Activated CD8-positive, alpha-beta memory T cell treated with anti-CD3 and anti-CD28 coated beads for 36 hours (primary cell): ENCODE measurements at regions not wholly inside any gene's neighbourhood (a gene's known extent, or its start where the extent isn't known, plus 50 kb on each side); places are given as distances from the start of the nearest gene placed in this dataset.

Experiments used
- CTCF ChIA-PET: fragments of 350-600 bp; sonication (Branson Sonifier 250); formaldehyde crosslinking; loops from one replicate; lab custom pipeline; 2021; ENCODE audit warnings: antibody characterized with exemption; lab: Charles Lee
- POLR2A ChIA-PET: fragments of 350-600 bp; sonication (Branson Sonifier 250); formaldehyde crosslinking; loops from one replicate; lab custom pipeline; 2021; ENCODE audit warnings: antibody characterized with exemption; lab: Charles Lee

DNA sequence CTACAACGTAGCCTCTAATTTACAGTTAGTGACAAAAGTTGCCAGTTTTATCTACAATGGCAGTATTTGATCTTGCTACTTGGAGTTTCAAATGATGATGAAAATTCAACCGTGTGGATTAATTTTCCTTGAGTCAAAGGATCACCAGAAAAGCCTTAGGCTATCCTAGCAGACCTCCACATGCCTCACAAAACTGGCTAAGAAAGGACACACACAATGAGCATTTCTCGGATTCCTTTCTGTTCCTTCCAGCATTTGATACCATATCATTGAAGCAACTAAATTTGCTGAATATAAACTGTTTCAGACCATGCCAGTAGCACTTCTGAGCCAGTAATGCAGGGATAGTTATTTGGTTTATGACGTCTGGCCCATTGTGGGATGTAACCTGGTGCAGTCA, 587.4 kb upstream of the MDFIC2 start:
- ChIA-PET POLR2A (no interaction called here), CTCF (no interaction called here)

DNA sequence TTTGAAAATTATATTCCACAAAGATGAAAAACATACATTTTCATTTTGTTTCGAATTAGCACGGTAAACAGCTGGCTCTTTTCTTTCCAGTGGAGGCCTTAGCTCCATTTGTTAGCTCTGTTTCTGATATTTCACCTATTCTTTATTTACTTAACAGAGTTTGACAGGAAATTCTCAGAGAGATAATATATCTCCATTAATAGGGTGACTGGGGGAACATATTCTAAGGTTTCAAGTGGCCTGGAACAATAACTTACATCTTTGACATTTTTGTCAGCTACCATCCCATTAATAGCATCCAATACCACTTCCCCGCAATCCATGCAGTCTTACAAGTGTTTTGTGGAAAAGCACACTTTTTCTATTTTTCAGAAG, 577.6 kb upstream of the MDFIC2 start:
- ChIA-PET POLR2A (no interaction called here), CTCF (no interaction called here)

DNA sequence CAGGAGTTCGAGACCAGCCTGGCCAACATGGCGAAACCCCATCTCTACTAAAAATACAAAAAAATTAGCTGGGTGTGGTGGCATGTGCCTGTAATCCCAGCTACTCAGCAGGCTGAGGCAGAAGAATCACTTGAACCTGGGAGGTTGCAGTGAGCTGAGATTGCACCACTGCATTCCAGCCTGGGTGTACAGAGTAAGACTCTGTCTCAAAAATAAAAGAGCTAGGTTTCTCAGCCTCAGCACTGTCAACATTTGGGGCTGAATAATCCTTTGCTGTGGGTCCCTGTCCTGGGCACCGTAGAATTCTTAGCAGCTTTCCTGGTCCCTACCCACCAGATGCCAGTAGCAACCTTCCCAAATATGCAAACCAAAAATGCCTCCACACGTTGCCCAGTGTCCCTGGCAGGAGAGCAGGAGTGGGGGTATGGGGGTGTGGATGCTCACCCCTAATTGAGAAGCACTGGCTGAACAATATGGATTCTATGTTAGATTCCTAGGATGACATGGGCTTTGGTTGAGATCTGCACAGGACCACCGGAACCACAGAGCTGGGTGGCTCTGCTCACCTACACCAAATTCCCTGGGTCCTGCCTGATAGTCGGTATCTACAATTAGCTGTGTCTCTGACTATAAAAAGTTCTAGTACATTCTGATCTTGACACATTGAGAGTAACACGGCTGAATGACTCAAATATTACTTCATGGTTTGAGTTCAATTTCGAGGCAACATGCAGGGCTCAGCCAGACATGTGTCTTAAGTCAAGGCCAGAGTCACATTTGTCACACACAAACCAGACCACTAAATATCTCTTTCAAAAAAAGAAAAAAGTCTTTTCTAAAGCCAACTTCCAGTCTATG, 577.0 kb upstream of the MDFIC2 start:
- POLR2A ChIA-PET, result no interaction called here
- CTCF ChIA-PET, result no interaction called here

GRCh38 chr3:70885636-70886035, 573.2 kb upstream of the MDFIC2 start:
- CTCF ChIA-PET, result no interaction called here
- POLR2A ChIA-PET, result no interaction called here

DNA sequence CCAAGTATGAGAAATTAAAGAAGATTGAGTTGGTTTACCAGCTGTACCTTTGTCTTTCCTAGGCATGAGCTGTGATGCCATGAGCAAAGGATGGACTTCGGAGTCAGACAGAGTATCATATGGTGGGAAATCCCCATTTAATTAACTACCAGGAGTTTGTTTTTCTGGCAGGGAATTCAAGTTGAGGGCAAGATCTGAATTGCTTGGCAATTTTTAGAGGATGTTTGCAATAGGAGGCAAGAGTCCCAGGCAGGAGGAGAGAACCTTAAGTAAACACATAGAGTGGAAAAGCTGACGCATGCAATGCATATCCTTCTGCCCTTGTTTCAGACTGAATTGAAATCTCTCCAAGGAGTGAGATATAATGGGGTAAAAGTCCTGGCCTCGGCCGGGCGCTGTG, 569.7 kb upstream of the MDFIC2 start:
- ChIA-PET CTCF (no interaction called here), POLR2A (no interaction called here)

GRCh38 chr3:70880421-70880820, 568.0 kb upstream of the MDFIC2 start:
- ChIA-PET CTCF (no interaction called here), POLR2A (no interaction called here)

DNA sequence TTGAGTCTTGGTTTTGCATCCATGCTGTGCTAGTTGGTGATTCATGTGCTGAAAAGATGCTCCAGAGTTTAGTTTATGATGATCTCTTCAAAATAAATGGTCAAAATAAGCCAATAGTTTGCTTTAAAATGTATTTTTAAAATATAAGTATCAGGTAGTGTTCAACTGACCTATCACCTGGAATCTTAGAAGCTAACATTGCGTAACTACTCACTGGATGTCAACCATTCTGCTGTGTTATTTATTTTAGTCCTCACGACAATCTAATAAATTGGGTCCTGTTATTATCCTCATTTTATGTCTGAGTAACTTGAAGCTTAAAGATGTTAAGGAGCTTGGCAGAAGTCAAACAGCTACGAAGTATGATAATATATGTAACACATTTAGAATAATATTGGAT, 563.7 kb upstream of the MDFIC2 start:
- POLR2A ChIA-PET, result no interaction called here

DNA sequence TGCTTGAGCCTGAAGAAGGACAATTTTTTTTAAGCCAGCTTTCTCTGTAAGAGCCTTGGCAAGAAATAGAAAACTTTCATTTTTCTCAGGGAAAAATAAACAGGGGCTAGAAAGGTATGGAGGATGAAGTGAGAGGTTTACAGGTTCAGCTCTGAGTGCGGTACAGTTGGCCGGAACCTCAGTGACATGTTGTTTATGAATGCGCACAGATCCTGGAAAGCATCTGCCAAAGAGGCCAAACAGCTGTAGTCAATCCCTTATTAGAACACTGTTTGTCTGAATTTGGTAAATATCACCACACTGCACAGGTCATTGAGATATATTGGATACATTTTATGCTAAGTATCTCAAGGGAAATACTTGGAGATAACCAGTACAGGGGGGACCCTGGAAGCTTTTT, 561.8 kb upstream of the MDFIC2 start:
- POLR2A ChIA-PET, result no interaction called here
- CTCF ChIA-PET, result no interaction called here

More for the DNA sequence above, 563.7 kb upstream of the MDFIC2 start:
- CTCF ChIA-PET, result no interaction called here

GRCh38 chr3:70873686-70874085, 561.2 kb upstream of the MDFIC2 start:
- ChIA-PET CTCF (no interaction called here), POLR2A (no interaction called here)

GRCh38 chr3:70871909-70872656, 559.6 kb upstream of the MDFIC2 start:
- POLR2A ChIA-PET, result no interaction called here
- CTCF ChIA-PET, result no interaction called here

- POLR2A ChIA-PET, result no interaction called here
- CTCF ChIA-PET, result no interaction called here
Observed at GRCh38 chr3:70870576-70870975, 558.1 kb upstream of the MDFIC2 start.

- ChIA-PET CTCF (no interaction called here), POLR2A (no interaction called here)
Observed at GRCh38 chr3:70868561-70868960, 556.1 kb upstream of the MDFIC2 start.

- POLR2A ChIA-PET, result no interaction called here
- CTCF ChIA-PET, result no interaction called here
Observed at GRCh38 chr3:70863049-70863448, 550.6 kb upstream of the MDFIC2 start.

DNA sequence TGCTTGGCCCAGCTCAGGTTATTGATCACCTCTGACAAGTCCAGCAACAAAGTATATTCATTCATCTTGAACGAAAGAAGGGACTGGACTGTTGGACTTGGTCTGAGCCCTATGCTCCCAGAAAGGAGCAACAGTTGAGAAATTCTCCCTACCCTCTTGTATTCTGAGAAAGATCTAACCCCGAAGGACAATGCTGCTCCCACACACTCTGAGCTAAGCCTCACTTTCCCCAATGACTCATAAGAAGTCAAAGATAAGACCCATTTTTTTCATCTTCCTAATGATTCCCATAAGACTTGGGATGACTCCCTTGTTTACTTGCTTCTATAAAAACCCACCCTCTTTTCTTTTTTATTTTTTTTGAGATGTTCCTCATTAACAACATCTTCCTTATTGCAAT, 549.4 kb upstream of the MDFIC2 start:
- ChIA-PET CTCF (no interaction called here), POLR2A (no interaction called here)

- ChIA-PET CTCF (no interaction called here), POLR2A (no interaction called here)
Observed at GRCh38 chr3:70861234-70861633, 548.8 kb upstream of the MDFIC2 start.

DNA sequence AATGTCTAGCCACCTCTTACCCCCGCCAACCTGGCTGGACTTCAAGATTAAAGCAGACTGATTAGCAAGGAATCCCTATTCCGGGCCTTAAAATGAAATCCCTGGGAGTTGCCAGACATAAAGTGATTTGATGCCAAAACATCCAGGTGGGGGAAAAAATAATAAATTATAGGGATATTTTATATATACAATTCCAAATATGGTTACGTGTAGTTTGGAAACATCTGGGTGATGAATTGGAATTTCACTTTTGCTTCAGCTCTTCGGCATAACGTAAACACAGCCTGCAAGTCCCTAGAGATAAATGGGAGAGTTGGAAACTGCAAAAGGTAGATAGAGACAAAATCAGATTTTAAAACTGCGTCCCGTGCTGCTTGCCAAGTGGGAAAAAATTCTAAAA, 545.5 kb upstream of the MDFIC2 start:
- POLR2A ChIA-PET, result no interaction called here
- CTCF ChIA-PET, result no interaction called here

GRCh38 chr3:70856414-70857162, 544.1 kb upstream of the MDFIC2 start:
- ChIA-PET CTCF (no interaction called here), POLR2A (interaction anchor here (0.6 kb wide), 1 partner anchor 443 kb away, joined by 4 read pairs; no protein-coding TSS in a partner anchor)

DNA sequence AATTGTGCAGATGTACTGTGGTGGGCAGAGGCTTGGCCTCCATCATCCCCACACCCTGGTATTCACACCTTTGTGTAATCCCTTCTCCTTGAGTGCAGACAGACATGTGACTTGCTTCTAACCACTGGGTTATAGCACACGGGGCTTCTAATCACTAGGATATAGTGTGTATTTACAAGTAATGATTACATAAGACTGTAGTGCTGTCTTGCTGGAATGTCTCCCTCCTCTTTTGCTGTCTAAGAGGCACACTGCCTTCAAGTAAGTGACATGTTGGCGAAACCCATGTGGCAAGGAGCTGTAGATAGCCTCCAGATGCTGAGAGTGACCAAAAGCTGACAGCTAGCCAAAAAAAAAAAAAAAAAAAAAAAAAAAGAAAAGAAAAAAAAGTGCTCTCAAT, 542.7 kb upstream of the MDFIC2 start:
- ChIA-PET CTCF (no interaction called here), POLR2A (no interaction called here)

- CTCF ChIA-PET, result no interaction called here
Observed at GRCh38 chr3:70854108-70854507, 541.7 kb upstream of the MDFIC2 start.

GRCh38 chr3:70853161-70853944, 540.9 kb upstream of the MDFIC2 start:
- ChIA-PET POLR2A (no interaction called here), CTCF (no interaction called here)

More at GRCh38 chr3:70854108-70854507, 541.7 kb upstream of the MDFIC2 start:
- POLR2A ChIA-PET, result no interaction called here
